Raji (cell line): ENCODE measurements at regions not wholly inside any gene's neighbourhood (a gene's known extent, or its start where the extent isn't known, plus 50 kb on each side); places are given as distances from the start of the nearest gene placed in this dataset.

ENCODE experiments used
- POLR2A ChIP-seq: IDR thresholded peaks from 2 replicates; pipeline ENCODE4 v1.6.1; 2011; ENCODE audit warnings: low read depth, low read length, control low read depth; ENCODE audit not compliant: insufficient read depth

DNA sequence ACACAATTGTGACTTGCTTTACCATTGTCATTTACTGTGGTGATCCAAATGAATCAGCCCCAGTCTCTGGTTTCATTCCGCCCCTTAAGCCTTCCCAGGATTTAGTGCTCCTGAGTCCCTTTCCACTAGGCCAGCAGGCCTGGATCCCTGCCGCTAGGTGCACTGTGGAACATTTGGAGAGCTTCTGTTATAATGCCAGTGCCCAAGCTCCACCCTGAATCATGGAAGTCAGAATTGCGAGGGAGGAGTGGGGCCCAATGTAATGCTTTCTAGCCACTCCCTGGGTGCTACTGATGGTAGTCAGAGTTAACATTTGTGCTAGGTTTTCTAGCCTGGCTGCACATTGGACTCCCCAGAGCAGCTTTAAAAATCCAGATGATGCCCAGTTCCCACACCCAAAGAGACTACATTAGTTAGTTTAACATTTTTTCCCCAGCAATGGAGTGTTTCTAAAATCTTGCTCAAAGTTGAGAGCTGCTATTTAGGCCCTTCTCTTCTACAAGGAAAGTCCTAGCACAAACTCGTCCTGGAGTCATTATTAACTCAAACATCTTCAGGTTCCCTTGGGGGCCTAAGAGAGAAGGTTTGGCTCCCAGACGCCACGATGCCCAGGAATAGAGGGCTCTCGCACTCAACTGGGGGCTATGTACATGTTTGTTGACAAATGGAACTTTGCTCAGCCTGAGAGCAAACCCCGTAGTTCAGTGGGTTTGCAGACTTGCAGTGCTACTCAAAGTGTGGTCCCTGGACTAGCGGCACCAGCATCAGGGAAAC, 366.7 kb upstream of the PROK2 start:
- no peak for TF ChIP-seq POLR2A

DNA sequence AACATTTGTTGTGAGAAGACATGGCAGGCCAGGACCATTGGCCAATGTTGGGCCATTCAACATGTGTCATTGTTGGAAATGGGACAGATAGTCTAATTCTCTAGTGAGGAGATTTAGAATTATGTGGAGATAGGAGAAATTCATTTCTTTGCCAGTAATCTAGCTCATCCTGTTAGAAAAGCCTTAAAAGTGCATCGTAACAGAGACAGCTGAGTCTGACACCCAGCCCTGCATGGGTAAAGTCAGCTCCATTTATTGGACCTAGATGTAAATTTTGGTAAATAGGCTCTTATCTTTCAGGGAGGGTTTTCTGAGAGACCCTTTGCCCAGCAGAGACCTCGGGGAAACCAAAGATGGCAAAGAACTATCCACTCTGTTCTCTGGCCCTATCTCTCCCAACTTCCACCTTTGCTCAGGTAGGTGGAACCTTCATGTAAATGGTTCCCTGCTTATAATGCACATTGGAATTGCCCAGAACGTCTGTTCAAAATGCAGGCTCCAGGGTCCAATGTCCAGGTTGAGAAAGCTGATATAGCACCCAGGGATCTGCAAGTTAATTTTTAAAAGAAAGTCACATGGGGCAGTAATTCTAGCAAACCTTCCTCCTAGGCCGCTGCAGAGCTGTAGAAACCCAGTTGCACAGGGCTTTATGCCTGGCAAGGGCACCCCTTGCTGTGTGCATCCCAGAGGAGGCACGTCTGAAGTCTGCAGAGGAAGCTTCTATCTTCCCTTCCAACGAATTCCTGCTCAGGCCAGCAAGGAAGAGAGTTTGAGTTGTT, 365.9 kb upstream of the PROK2 start:
- TF ChIP-seq POLR2A, result no peak

DNA sequence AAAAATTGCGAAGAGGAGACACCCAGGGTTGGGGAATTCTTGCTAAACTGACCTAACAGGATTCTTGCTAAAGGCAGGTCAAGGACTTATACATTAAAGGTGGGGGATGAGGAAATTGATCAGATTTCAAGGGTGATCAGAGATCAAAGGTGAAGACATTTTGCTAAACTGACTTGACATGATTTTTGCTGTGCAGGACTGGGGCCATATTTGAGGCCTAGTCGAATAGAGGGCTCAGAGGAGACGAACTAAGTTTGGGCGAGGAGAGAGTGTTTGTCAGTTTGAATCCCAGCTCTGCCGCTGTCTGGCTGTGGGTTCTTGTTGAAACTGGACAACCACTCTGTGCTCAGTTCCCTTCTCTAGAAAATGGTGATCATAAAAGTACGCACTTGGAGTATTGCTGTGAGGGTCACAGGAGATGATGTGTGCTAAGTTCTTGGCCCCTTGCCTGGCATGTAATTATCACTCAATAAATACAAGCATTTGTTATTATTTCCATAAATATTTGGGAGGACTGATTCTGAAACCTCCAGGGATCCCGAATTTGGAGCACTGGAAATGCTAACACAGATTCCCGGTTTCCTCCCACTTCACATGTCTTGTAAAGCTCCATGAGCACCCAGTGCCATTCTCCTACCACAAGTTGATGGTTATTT, 364.8 kb upstream of the PROK2 start:
- no peak for TF ChIP-seq POLR2A

GRCh38 chr3:72147600-72147999, 362.7 kb upstream of the PROK2 start:
- no peak for TF ChIP-seq POLR2A

DNA sequence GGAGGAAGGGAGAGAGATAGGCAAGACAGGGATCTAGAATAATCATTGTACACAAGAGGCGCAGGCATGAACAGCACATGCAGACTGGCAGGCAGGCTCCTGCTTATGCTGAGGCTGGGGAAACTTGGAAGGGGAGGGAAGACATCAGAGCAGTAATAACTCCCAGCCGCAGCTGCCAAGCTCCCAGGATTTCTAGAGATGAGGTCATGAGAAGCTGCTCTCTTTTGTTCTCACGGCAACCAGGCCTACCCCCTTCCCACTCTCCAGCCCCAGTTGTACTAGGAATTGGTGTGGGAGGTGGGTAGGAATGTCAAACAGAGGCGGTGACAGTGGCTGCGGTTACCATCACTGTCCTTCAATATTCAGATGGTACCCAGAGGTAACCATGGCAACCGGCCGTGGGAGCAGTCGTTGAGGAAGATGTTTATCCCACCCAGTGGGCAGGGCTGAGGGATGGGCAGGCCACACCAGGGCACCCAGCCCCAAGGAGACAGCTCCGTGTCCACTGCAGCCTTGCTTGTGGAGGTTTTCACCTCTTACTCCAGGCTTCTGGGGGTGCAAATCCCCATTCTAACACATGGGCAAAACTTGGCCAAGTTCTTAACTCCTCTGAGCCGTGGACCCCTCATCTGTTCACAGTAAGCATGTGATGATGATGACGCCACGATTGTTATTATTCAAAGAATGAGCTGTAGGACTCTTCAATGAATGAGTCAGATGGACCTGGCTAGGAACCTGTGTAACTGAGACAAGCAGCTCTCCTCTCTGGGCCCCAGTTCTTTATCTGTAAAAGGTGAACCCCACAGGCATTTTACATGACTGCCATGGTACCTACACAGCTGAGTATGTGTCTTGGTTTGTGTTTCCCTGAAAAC, 360.8 kb upstream of the PROK2 start:
- no peak for TF ChIP-seq POLR2A

DNA sequence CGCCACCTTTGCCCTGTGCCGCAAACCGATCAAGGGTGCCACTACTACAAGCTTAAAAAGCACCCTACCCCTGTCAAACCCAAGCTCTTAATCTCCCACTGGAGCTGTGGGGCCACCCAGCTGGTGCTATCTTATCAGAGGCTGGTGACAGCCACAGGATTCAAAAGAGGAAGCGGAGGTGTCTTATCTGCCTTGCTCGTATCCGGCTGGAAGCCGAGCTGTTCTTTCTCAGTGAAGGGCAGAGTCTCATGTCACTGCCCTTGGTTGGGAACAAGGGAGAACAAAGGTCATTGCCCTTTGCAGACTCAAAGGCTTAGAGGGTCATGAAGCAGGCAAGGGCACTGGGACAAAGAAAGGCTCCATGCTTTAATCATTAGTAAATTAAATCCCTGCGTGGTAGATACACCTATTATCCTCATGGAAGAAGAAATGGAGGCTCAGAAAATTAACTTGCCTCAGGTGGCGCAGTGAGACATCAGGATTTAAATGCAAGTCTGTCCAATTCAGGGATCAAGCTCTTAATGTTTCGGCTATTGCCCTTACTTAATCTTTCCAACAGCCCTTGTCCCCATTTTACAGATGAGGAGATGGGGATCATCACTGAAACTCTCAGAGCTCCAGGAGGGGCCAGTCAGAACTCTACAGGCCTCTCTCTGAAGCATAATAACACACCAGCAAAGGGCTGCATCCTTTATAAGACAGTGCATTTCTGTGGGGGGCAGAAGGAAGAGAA, 360.0 kb upstream of the PROK2 start:
- no peak for TF ChIP-seq POLR2A

DNA sequence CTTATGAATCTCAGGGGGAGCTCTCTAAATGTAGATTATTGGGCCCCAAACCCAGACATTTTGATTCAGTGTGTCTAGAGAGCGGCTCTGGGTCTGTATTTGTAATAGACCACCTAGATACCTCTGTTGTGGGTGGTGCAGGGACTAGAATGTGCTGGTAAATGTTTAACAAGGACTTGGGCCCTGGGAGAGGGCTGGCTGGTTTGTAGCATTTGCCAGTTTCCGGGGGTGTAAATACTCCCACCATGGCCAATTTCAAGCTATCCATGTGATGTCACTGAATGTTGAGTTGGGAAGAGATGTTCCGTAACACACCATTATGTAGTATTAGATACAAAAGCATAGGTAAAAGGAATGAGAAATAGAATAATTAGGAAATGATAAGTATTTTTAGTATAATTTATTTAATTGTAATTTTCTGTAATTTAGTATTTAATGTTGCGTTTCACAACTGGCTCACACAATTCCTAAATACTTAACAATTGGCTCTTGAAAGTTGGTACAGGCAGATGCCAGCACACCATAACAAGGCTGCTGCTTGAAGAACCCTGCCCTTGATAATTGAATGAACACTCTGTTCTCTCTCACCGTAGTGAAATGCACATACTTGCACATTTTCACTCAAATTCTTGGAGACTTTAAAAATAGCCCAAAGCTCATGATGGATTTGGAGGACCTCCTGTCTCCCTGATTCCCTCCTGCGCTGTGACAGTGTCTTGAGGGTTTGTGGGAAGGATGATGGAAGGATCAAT, 359.2 kb upstream of the PROK2 start:
- TF ChIP-seq POLR2A, result no peak

DNA sequence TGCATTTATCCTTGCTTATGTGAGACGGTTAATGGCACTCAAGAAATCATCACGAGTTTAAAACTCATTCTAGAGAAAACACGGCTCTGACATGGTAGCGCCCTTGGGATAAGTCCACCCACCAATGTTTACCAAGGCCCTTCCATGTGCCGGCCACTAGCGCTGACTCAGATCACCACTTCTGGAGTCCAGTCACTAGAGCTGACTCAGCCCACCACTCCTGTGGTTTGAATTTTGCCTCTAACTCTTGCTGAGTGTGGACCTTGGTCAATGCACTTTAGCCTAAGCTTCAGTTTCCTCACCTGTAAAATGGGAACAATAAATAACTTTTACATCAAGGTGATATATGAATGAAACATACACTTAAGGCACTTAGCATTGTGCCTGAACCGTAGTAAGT, 358.4 kb upstream of the PROK2 start:
- no peak for TF ChIP-seq POLR2A

GRCh38 chr3:72142028-72142427, 357.1 kb upstream of the PROK2 start:
- TF ChIP-seq POLR2A, result no peak

DNA sequence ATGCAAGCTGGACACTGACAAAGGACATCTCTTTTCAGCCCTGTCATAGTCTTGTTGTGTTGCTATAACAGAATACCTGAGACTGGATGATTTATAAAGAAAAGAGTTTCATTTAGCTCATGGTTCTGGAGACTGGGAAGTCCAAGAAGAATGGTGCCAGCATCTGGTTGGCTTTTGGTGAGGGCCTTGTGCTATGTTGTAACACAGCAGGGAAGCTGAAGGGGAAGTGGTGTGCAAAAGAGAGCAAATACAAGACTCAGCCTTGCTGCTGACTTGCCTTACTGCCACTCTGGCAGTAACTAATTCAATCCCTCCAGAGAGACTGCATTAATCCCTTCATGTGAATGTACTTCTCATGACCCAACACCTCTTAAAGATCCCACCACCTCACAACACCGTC, 356.3 kb upstream of the PROK2 start:
- TF ChIP-seq POLR2A, result no peak

DNA sequence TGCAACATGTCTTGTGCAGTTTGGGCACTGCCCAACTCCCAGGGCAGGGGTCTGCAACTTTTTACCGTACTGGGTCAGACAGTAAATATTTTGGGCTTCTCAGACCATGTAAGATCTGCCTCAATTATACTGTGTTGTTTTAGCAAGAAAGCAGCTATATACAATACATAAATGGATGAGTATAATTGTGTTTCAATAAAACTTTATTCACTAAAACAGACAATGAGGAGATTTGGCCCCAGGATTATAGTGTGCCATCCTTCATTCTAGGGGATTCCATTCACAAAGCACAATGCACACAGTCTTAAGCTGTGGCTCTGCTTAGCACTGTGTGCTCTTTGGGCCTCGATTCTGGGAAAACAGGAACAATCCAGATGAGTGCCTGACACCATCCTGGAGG, 354.4 kb upstream of the PROK2 start:
- TF ChIP-seq POLR2A, result no peak

DNA sequence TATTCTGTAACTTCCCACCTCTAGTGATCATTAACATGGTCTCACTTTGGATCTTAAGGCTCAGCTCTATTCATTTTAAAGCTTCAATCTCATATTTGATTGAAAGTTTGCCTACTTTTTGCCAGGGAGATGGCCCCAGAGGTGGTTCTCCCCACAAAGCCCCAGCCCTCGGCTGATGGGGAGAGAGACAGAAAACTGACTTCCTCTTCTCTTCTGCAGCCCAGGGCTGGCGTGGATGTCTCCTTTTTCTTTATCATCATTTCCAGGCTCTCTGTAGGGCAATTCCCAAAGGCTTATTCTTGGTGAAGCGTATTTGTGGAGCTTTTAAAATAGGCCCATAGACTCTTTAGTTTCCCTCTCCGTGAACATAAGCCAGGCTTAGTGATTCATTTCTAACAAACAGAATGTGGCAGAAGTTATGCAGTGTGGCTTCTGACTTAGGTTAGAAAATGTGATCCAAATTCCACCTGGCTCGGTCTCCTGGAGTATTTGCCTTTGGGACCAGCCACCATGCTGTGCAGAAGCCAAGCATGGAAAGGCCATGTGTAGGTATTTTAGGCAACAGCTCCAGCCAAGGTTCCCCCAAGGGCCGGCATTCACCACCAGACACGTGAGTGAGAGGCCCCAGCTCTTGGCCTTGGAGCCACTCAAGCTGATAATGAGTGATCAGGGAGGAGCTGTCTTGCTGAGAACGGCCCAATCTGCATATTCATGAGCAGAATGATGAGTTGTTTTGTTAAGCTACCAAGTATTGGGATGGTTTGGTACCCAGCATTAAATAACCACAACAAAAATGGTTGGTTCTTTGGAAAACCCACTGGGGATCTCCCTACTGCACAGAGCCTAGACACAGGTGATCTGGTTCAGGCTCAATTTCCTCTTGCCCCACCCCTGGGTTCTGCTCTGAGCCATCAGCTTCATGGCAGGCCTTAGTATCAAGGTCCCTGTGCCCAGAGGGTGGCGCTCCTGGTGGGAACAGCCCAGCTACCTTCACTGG, 353.2 kb upstream of the PROK2 start:
- TF ChIP-seq POLR2A, result no peak

GRCh38 chr3:72135636-72136035, 350.7 kb upstream of the PROK2 start:
- TF ChIP-seq POLR2A, result no peak

DNA sequence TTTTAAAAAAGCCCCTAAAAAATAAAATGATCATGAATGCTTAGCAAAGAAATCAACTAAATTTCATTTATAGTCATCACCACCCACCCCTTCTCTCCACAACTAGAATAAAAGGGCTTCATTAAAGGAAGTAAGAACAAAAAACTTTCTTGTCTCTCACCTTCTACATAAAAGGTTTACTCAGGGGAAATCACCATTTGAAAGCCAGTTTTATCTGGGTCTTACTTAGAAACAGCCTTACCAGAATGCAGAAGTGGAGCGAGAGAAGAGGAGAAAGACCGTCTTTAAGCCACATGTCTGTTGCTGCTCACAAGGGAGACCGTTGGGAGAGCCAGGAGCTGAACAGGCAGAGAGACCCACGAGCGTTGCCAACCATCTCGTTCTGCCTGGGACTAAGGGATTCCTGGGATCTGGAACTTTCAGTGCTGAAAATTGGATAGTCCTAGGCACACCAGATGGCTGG, 350.1 kb upstream of the PROK2 start:
- TF ChIP-seq POLR2A, result no peak
